ENCODE measurements at regions not wholly inside any gene's neighbourhood (a gene's known extent, or its start where the extent isn't known, plus 50 kb on each side); places are given as distances from the start of the nearest gene placed in this dataset.
A peak's percentile ranks its signal among the peaks of the same experiment; 100 is the strongest.

GRCh38 chr16:66315210-66315825, 51.2 kb upstream of the CDH5 start:
- no peak for TF ChIP-seq EZH2phosphoT487 (IDR thresholded peaks at IDR 0.05; ENCODE audit: borderline replicate concordance, low read length)
- TF ChIP-seq, protein P1, sequence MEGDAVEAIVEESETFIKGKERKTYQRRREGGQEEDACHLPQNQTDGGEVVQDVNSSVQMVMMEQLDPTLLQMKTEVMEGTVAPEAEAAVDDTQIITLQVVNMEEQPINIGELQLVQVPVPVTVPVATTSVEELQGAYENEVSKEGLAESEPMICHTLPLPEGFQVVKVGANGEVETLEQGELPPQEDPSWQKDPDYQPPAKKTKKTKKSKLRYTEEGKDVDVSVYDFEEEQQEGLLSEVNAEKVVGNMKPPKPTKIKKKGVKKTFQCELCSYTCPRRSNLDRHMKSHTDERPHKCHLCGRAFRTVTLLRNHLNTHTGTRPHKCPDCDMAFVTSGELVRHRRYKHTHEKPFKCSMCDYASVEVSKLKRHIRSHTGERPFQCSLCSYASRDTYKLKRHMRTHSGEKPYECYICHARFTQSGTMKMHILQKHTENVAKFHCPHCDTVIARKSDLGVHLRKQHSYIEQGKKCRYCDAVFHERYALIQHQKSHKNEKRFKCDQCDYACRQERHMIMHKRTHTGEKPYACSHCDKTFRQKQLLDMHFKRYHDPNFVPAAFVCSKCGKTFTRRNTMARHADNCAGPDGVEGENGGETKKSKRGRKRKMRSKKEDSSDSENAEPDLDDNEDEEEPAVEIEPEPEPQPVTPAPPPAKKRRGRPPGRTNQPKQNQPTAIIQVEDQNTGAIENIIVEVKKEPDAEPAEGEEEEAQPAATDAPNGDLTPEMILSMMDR (IDR thresholded peaks at IDR 0.05; ENCODE audit: low read depth, low read length, poor library complexity, severe bottlenecking), result peak; percentile 92

Data from DOHH2 (cell line).